Left renal cortex interstitium (tissue), 4 donors: ENCODE measurements at regions not wholly inside any gene's neighbourhood (a gene's known extent, or its start where the extent isn't known, plus 50 kb on each side); places are given as distances from the start of the nearest gene placed in this dataset.
A peak's percentile ranks its signal among the peaks of the same experiment; 100 is the strongest.
"Not testable (repeated sequence)": the region's sequence is repeated elsewhere in the genome, so short reads cannot be mapped to it uniquely, and the experiment has no call there.

ENCODE experiments used
- DNase-seq, 4 donors: peaks; one replicate each; pipeline ENCODE4 v3.0.0-alpha.2; 2013; ENCODE audit warnings: low read depth in 4 of 4, low spot score in 2 of 4, missing footprints in 1 of 4

DNA sequence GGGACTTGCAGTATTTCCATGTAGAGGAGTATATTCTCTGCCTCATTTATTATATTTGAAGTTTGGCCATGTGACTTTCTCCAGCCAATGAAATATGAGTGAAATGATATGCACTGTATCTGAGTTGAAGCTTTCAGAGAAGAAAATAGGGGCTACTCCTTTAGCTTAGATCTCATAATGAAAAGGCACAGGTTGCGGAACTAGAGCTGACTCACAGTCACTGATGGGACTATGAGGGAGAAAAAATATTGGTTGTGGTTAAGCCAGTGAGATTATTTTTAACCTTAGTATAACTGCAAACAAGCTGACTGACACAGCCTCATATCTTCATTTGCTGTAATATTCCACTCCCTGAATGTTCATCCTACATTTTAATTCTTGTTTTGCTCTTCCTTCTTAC is 1104.3 kb downstream of the RPA4 start:
- no peak for DNase-seq

DNA sequence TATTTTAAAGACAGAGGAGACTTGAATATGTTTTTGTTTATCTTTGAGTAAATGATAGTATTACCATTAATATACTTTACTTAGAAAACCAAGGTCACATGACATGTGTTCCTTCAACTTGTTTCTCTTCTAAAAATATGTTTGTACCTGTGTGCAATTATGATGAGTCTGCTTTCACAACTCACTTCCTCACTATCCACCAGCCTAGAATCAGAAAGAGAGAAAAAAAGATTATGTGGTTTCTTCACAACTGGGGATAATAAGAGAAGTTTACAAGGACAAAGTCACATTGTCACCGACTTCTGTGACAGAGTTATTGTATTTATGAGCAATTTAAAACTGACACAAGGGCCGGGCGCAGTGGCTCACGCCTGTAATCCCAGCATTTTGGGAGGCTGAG is 1112.1 kb downstream of the RPA4 start:
- no peak for DNase-seq

DNA sequence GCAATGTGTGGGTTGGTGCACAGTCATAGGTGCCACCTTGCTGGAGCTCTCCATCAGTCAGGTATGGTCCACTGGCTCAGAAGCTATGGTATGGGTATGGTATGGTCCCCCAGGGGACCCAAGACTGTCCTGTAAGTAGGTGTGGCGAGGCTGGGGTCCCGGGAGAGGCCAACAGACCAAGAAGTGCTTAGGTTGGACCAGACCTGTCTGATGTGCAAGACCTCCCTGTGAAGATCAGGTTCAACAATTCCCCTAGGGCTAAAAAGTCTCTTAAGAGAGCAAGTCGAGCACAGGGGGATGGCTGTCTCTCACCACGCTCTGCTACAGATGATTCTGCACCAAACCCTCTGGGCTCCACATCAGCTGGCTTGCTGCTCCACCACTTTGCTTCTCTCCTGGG is 1145.0 kb downstream of the RPA4 start:
- DNase-seq = no peak

DNA sequence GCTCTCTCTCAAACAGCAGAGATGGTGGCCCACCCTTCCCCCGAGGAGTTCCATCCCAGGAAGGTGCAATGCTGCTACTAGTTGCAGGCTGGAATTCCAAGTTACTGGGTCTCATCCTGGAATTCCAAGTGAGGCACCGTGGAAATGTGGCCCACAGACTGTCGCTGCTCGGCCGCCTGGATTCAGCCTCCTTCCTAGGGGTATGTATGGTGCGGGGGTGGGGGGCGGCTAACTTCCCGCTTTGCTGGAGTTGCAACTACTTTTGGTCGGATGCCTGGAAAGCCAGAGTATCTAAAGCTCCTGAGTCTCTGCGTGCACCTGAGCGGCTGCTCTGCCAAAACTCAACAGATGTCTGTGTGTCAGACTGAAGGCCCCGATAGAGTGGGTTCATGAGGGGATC is 1146.2 kb downstream of the RPA4 start:
- DNase-seq = no peak

DNA sequence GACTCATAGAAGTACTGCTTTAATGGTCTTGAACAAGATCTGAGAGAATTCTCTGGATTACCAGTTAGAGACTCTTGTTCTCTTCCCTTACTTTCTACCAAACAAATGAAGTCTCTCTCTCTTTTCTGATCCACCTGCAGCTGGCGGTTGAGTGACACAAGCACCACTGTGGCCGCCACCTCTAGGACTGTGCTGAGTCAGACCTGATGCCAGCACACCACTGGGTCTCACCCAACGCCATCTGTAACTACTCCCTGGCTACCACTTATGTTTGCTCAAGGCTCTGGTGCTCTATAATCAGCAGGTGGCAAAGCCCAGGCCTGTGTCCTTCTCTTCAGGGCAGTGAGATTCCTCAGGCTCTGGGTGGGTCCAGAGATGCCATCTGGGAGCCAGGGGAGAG is 1173.5 kb downstream of the RPA4 start:
- DNase-seq = no peak

DNA sequence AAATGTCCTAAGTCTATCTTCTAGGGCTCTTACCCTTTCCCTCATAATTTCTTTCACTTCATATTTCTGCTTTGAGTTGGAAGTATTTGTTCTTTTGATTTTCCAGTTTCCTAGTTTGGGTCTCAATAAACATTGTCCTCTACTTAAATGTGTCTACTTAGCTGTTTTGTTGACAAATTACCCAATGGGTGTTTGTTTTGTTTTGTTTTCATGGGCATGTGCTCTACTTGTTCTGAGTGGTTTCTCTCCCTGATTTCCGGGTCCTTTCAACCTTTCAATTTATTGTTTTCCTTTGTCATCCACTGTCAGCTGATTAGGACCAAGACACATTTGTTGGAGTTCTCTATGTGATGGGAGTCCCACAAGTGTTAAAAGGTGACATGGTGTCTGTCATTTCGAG is 1181.4 kb downstream of the RPA4 start:
- DNase-seq = no peak

DNA sequence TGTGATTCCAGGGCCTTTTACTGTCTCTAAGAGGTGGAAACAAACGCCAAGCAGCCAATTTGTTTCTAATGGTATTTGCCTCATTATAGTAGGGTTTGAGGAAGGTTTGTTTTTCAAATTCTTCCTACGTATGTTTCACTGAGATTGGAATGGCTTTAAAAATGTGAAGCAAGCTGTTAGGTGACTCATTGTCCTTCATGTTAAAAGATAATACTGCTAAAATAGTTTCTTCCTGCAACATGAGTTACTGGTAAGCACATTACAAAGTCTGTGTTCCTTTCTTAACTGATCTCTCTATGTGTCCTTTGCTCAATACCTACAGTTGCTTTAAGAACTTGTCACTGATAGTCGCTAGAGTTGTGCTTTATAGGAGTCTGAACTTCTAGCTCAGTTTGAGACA is 1183.9 kb downstream of the RPA4 start:
- no peak for DNase-seq

DNA sequence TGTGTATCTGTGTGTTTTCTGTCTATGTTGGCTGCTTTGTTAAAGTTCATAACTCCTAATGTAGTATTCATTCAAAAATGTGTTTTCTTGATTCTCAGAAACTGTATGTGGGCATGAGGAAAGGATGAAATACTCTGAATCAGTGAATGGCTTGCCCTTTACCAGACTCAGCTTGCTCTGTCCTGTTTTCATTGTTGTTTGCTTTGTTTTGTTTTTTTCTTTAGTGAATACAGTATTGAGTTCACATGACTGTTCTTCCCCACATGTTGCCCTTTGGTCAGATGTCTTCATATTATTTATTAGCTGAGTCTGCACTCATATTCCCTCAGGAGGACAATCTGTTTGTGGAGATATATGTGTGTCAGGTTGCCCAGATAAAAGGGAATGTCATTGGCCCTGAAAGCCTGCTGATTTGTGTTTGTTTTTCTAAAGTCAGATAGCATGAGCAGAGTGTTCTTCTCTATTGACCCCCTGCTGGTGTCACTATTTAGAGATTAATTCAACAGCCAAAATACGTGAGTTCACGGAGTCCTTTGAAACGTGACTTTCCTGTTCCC is 1184.4 kb downstream of the RPA4 start:
- DNase-seq = peak in 3 of 4 donors; percentile 1 to 17 (median 1)

DNA sequence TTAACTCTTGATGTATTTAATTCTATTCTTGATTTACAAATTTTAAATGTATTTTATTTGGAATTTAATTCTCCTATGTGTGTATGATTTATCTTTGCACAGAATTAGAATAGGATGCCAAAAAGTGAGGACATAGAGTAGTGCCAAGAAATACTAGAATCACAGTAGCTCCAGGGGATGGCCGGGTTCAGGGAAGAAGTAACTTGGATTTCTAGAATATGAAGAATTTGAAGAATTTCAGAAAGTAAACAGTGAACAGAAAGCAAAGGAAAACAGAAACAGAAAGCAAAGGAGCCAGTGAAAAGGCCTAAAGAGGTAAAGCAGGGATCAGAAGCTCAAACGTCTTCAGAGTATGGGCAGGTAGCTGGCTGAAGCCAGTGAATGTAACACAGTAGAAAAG is 1187.6 kb downstream of the RPA4 start:
- no peak for DNase-seq

DNA sequence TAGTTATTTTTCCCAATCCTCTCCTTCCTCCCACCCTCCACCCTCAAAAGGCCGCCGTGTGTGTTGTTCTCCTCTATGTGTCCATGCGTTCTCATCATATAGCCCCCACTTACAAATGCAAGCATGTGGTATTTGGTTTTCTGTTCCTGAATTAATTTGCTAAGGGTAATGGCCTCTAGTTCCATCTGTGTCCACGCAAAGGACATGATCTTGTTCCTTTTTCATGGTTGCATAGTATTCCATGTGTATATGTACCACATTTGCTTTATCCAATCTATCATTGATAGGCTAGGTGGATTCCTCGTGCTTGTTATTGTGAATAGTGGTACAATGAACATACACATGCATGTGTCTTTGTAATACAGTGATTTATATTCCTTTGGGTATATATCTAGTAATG is 1193.7 kb downstream of the RPA4 start:
- DNase-seq = no peak

DNA sequence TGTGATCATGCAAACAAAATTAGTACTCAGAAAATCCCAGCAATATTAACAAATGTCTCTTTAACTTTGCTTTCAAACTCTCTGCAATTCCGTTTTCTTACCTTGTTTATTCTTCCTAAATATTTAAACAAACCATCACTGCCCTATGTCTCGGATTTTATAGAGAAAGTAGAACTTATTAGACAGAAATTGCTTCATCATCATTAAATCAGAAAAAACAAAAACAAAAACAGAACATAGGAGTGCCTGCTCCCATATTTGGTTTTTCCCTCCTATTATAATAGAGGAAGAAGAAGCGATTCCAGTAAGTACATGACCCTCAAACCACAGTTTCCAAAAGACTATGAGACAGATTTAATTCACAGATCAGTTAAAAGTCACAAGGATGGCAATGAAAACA is 1228.0 kb downstream of the RPA4 start:
- DNase-seq = no peak

DNA sequence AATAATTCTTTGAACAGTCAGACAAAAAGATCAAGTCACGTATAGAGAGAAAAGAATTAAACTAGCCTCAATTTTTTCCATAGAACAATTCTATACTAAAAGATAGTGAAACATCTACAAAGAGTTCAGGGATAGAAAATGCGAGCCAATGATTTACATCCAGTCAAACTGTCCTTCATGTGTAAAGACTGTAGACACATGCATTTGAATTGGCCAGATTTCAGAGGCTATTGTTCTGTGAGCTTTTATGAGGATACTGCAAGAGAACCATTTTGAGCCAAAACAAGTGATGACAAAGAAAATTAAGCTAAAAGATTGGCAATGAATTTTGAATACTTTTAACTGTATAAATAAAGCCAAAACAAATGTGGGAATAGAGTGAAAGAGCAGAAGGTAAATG is 1230.3 kb downstream of the RPA4 start:
- DNase-seq = no peak

DNA sequence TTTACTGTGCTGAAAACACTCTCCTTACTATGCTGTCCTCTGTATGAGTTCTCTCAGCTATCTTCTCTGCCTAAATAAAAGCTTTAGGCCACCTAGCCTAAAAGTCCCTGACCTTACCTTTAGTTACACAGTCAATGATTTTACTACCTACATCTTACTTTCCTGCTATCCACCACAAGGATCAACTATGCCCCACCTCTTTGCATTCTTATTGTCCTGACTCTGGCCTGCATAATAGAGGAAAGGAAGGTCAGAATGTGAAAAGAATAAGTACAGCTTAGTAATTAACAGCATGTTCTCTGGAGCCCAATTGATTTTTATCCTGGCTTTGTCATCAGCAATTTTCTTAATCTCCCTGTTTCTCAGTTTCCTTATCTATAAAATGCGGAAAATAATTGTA is 1257.8 kb downstream of the RPA4 start:
- no peak for DNase-seq

DNA sequence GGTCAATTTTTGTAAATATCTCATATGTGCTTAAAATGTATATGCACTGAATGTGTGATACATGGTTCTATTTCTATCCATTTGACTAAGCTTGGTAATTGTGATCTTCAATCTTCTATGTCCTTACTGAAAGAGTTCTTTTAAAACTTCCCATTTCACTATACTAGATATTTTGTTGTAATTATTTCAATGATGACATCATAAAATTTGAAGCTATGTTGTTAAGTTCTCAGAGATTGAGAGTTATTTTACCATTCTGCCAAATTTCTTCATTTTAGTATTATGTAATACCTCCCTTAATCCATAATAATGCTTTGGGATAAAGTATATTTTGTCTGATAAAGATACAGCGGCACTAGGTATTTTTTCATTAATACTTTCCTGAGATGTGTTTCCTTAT is 1307.3 kb downstream of the RPA4 start:
- DNase-seq = no peak

DNA sequence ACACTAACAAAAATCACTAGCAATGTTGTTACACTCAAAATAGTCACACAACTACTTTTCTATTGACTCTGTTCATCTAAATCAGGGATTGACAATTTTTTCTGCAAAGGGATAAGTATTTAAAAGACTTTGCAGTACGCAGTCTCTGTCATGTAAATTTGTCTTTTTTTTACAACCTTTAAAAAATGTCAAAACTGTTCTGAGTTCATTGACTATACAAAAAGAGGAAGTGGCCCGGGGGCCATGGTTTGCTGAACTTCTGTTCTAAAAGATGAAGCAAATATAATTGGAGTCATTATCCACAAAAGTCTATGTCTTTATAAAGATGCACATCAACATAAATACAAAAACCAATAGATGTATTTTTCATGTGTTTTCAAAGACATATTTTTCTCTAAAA is 1310.3 kb downstream of the RPA4 start:
- DNase-seq = no peak

DNA sequence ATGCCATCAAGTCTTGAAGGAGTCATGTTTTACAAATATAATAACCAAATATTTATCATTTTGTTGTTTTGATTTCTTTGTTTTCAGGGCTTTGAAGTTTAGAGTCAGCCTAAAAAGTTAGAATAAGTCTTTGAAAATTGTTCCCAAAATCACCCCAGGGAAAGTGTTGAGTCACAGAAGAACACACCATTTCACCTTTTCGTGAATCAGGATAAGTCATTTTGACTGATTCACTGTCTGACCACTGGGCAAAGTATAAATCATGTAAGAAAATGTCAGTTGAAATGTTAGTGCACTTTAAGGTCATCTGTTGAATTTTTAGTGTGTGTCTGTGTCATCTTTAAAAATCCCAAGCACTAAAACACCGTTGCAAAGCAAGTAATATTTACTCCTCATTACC is 1320.1 kb downstream of the RPA4 start:
- no peak for DNase-seq

DNA sequence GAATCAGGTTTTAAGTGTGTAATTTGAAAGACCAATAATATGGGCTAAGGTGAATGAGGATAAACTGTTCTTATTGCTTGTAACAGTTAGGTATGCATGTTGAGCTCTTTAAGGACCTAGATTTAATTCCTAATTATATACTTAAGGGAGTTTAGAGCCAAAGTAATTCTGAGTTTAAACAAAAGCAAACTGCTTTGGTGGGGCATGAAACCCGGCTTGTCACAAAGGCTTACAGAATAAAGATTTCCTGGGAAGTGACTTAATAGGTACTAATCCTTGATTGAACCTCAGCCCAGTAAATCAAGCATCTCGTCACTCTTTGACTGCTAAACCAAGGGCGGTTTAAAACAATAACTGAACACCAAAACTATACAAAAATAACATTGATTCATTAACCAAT is 1324.2 kb downstream of the RPA4 start:
- DNase-seq = no peak

DNA sequence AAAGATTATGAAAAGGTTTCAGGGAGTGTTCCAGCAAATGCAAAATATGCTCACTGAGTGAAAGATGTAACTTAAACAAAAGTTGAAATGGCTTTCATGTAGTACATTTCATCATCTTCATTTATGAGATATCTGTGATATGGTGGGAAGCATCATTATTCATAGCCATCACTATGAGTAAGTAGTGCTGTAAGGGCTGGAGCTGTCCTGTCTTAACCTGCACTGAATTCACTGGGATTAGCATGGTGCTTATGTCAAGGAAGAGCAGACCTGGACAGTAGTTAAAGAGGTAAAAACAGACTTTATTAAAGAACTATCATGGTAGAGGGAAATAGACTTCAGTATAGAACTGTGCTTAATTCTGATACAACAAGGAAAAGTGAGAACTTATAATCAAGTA is 1347.3 kb downstream of the RPA4 start:
- no peak for DNase-seq

DNA sequence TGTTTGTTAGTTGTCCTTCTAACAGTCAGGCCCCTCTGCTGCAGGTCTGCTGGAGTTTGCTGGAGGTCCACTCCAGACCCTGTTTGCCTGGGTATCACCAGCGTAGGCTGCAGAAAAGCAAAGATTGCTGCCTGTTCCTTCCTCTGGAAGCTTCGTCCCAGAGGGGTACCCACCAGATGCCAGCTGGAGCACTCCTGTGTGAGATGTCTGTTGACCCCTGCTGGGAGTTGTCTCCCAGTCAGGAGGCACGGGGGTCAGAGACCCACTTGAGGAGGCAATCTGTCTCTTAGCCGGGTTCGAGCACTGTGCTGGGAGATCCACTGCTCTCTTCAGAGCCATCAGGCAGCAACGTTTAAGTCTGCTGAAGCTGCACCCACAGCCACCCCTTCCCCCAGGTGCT is 1356.4 kb downstream of the RPA4 start:
- not testable (repeated sequence) for DNase-seq

DNA sequence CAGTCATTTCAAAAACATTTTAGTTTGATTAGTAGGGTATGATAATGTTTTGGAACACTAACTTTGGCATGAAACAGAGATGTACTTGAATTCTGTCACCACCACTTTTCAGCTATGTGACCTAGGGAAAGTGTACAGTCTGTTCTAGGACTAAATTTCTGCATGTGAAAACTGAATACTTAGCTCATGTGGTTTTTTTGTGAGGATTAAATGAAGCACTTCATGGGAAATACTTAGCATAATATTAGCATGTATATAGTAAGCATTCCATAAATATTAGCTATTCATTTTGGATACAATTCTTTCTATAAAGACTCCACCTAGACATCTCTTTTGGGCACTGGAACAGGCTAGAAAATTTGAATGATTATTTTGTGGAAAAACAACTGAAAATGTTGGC is 1379.4 kb downstream of the RPA4 start:
- no peak for DNase-seq

DNA sequence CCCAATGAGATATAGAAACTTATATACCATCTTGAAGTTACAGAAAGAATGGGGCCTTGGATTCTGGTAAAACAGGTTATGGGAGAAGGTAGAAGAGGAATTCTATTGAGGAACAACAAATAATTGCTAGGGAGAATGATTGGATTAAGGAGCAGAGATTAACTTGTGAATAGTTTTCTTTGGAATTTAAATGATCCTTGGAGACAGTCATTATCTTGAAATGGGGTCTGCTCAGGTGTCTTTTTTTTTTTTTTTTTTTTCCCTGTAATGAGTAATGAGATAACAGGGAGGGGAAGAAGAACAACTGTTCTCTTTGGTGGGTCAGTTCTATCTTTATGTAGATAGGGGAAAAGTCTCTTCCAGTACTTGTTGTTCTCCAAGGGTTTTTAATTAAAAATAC is 1406.0 kb downstream of the RPA4 start:
- DNase-seq = no peak

DNA sequence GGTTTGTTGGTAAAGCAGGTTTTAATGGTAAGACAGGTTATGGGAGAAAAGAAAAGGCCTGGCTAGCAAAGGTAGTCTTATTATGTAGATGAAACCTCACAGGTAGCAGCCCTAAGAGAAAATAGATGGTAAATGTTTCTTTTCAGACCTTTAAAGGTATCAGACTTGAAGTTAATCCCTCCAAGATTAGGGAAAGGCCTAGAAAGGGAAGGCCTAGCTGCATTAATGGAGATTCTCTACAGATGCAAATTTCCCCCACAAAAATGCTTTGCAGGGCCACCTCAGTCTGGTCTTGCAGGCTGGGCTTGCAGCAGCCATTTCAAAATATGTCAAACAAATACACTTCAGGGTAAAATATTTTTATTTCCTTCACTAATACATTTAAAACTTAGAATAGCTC is 1410.6 kb downstream of the RPA4 start:
- no peak for DNase-seq

DNA sequence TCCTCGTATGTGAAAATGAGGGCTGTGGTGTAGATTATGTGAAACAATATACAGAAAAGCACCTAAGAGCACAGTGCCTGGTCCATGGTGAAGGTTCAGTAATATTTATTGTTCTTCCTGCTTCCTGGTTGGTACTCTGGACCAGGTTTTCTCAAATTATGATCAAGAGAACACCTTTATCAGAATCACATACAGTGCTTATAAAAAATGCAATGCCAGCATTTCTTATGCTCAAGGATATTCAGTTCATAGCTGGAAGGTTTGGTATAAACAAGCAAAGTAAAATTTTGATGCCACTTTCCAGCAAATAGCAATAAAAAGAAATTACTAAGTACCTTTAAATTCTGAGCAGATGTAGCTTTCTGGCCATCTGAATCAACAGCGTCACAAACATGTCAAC is 1412.4 kb downstream of the RPA4 start:
- DNase-seq = no peak

DNA sequence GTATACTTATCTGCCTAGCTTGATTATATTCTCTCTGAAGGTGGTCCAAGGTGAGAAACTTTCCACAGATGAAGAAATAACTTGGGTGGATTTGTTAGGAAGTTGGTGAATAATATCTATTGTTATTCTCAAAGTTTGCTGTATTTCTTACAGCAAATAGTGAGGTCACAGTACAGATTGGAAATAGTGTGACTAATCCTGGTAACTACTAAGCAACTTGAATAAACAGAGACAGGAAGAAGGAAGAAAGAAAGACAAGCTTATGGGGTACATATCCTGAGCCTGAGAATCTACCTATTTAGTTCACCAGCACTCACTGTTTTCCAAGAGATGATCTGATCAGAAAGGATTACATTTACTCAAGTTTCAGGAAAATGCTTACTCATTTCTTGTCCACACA is 1416.1 kb downstream of the RPA4 start:
- DNase-seq = no peak
